ENCODE measurements at regions not wholly inside any gene's neighbourhood (a gene's known extent, or its start where the extent isn't known, plus 50 kb on each side); places are given as distances from the start of the nearest gene placed in this dataset.

DNA sequence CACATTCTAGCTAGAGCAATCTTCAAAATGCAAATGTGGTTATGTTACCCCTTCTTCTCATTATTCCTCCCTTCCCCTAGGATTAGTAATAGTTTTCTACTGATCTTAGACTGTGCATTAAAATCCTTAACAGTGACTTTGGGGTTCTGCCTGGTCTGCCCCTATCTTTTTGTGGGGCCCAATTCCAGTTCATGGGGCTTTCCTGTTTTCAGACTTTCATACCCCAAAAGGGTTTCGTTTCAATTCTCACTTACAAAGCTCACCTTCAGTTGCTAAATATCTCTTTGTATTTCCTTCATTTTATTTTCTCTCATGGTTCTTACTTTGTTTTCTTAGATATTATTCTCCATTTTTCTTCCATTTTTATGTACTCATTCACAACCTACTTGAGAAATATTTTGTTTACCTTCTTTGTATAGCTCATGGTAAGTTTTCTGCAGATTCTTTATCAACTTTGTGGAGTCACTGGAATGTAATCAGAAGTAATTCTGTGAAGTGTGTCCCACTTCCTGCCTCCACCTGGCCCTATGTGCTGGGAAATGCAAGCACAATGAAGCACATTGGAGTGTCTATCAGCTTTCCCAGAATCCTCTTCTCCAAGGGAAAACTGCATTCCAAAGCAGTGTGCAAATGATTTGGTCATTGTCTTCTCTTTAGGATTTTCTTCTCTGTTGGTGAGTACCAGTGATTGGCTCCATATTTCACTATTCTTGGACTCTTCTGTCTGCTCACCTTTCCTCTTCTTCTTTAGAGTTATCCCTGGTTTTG, 350.2 kb downstream of the ZNF326 start:
- Histone ChIP-seq H3K9me1 (replicated peaks; ENCODE audit: control insufficient read depth, extremely low read depth, insufficient read depth, low read length) (no peaks in the 10 kb centered on the region), H3K27me3 (ENCODE audit: control insufficient read depth in 2 of 2, insufficient read depth in 2 of 2, low read length in 2 of 2) (no peaks in the 10 kb centered on the region), H2AFZ (ENCODE audit: low read depth, low read length) (no peak overlapping the region), H3K36me3 (ENCODE audit: control insufficient read depth in 2 of 2, extremely low read depth in 1 of 2, insufficient read depth in 2 of 2, low read length in 2 of 2) (no peaks in the 10 kb centered on the region), H4K20me1 (replicated peaks; ENCODE audit: control insufficient read depth, extremely low read depth, insufficient read depth, low read length) (no peaks in the 10 kb centered on the region), H3K4me2 (ENCODE audit: insufficient read depth, low read length) (no peak overlapping the region), H3K27ac (ENCODE audit: insufficient read depth, low read depth, low read length) (no peak overlapping the region), H3K4me1 (ENCODE audit: control insufficient read depth, extremely low read depth, insufficient read depth, low read length) (no peaks in the 10 kb centered on the region), H3K9ac (replicated peaks; ENCODE audit: extremely low read depth, insufficient read depth, low read length) (no peak overlapping the region), H3K9me3 (replicated peaks; ENCODE audit: control insufficient read depth, insufficient read depth, low read length) (no peaks in the 10 kb centered on the region), H3K79me2 (ENCODE audit: control insufficient read depth, insufficient read depth, low read length) (no peaks in the 10 kb centered on the region), H3K4me3 (replicated peaks in 1 of 3; ENCODE audit: insufficient read depth in 1 of 3, low read depth in 1 of 3, low read length in 3 of 3) (no peak overlapping the region)
- no peak for DNase-seq (ENCODE audit: low read depth, low spot score)
- POLR2A ChIA-PET = no interaction called here
- dilution Hi-C loops (cut with MboI; ENCODE audit: extremely low pct_ligation_motif_present, low sequenced_read_pairs) (no loop called here), intact Hi-C loops (cut with micrococcal nuclease) (no loop called here)
- CTCF ChIA-PET = no interaction called here
- BruUV-seq (replicated peaks) = no TSS peak
- TF ChIP-seq, protein P1, sequence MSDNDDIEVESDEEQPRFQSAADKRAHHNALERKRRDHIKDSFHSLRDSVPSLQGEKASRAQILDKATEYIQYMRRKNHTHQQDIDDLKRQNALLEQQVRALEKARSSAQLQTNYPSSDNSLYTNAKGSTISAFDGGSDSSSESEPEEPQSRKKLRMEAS (IDR thresholded peaks at IDR 0.05; ENCODE audit: insufficient read depth, insufficient read length) = no peak
- TF ChIP-seq GATA2 (IDR thresholded peaks at IDR 0.05; ENCODE audit: insufficient read depth, insufficient read length, low read depth, low read length) (no peak), MYC (IDR thresholded peaks at IDR 0.05; ENCODE audit: low read depth, low read length) (no peak), POLR2AphosphoS5 (IDR thresholded peaks at IDR 0.05; ENCODE audit: insufficient read depth, low read depth, low read length) (no peak)
- TF ChIP-seq, protein P2, sequence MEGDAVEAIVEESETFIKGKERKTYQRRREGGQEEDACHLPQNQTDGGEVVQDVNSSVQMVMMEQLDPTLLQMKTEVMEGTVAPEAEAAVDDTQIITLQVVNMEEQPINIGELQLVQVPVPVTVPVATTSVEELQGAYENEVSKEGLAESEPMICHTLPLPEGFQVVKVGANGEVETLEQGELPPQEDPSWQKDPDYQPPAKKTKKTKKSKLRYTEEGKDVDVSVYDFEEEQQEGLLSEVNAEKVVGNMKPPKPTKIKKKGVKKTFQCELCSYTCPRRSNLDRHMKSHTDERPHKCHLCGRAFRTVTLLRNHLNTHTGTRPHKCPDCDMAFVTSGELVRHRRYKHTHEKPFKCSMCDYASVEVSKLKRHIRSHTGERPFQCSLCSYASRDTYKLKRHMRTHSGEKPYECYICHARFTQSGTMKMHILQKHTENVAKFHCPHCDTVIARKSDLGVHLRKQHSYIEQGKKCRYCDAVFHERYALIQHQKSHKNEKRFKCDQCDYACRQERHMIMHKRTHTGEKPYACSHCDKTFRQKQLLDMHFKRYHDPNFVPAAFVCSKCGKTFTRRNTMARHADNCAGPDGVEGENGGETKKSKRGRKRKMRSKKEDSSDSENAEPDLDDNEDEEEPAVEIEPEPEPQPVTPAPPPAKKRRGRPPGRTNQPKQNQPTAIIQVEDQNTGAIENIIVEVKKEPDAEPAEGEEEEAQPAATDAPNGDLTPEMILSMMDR (IDR thresholded peaks at IDR 0.05; ENCODE audit: extremely low read depth in 1 of 2, insufficient read depth in 1 of 2, low read depth in 1 of 2, low read length in 2 of 2) = no peak
- no peak for FAIRE-seq

Data from endothelial cell of umbilical vein (primary cell).